ENCODE measurements at regions not wholly inside any gene's neighbourhood (a gene's known extent, or its start where the extent isn't known, plus 50 kb on each side); places are given as distances from the start of the nearest gene placed in this dataset.
"Not testable (repeated sequence)": the region's sequence is repeated elsewhere in the genome, so short reads cannot be mapped to it uniquely, and the experiment has no call there.

DNA sequence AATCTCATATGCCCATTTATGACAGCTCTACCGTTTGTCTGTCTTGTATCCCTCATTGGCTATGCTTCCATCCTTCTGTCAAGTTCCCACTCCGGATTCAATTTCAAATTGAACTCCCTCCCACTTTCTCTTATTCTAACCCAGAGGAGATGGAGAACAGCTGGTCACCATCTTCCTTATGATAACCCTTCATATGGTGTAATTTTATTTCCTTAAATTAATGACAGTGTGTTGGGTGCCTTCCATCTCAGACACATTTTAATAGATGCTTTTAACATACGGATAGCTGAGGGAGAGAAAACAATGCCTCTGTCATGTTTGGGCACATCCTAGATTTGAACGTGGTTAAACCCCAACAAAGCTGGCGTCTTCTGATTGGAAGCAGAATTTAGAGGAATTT, 103.0 kb upstream of the PLXNA2 start:
- Histone ChIP-seq H3K9me3 (no peaks in the 10 kb centered on the region), H3K27me3 (peaks cover 0 to 4% (median 0%) of the 10 kb centered on the region in 7 donors), H3K4me3 (no peak overlapping the region), H3K4me1 (no peaks in the 10 kb centered on the region), H3K27ac (no peak overlapping the region), H3K36me3 (no peaks in the 10 kb centered on the region)
- whole genome bisulfite sequencing, 2 donors, result 57 to 70% methylated on average over 5 of the region's 5 CpGs
- intact Hi-C loops (cut with DNase I), result no loop called here
- TF ChIP-seq, protein P1, sequence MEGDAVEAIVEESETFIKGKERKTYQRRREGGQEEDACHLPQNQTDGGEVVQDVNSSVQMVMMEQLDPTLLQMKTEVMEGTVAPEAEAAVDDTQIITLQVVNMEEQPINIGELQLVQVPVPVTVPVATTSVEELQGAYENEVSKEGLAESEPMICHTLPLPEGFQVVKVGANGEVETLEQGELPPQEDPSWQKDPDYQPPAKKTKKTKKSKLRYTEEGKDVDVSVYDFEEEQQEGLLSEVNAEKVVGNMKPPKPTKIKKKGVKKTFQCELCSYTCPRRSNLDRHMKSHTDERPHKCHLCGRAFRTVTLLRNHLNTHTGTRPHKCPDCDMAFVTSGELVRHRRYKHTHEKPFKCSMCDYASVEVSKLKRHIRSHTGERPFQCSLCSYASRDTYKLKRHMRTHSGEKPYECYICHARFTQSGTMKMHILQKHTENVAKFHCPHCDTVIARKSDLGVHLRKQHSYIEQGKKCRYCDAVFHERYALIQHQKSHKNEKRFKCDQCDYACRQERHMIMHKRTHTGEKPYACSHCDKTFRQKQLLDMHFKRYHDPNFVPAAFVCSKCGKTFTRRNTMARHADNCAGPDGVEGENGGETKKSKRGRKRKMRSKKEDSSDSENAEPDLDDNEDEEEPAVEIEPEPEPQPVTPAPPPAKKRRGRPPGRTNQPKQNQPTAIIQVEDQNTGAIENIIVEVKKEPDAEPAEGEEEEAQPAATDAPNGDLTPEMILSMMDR (IDR thresholded peaks at IDR 0.05), result no peak
- DNase-seq (no peak), ATAC-seq (no peak)

GRCh38 chr1:208349694-208350330, 105.6 kb upstream of the PLXNA2 start:
- Histone ChIP-seq H3K9me3 (no peaks in the 10 kb centered on the region), H3K4me3 (no peak overlapping the region), H3K36me3 (no peaks in the 10 kb centered on the region), H3K27me3 (peaks cover 0 to 4% (median 0%) of the 10 kb centered on the region in 7 donors), H3K4me1 (no peaks in the 10 kb centered on the region), H3K27ac (no peak overlapping the region)
- DNase-seq, result no peak
- TF ChIP-seq, protein P1 (IDR thresholded peaks at IDR 0.05), result no peak
- ATAC-seq, result no peak
- intact Hi-C loops (cut with DNase I), result no loop called here
- WGBS, 2 donors, result 89 to 90% methylated on average over 13 of the region's 13 CpGs

DNA sequence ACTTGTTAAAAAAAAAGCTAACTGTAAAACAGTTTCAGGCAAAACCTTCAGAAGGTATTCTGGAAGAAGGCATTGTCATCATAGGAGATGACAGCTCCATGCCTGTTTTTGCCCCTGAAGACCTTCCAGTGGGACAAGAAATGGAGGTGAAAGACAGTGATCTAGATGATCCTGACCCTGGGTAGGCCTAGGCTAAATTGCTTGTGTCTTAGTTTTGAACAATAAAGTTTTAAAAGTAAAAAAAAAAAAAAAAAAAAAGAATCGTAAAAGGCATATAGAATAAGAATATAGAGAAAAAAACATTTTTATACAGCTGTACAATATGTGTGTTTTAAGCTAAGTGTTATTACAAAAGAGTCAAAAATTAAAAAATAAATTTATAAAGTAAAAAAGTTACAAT, 106.6 kb upstream of the PLXNA2 start:
- H3K27ac ChIP-seq, result no peak overlapping the region
- 88 to 100% methylated on average over 1 of the region's 1 CpG for WGBS, 2 donors
- H3K4me1 ChIP-seq, result no peaks in the 10 kb centered on the region
- H3K4me3 ChIP-seq, result no peak overlapping the region
- H3K9me3 ChIP-seq, result no peaks in the 10 kb centered on the region
- H3K36me3 ChIP-seq, result no peaks in the 10 kb centered on the region
- H3K27me3 ChIP-seq, result peaks cover 0 to 4% (median 0%) of the 10 kb centered on the region in 7 donors
- intact Hi-C loops (cut with DNase I), result no loop called here
- DNase-seq (no peak), ATAC-seq (no peak)
- TF ChIP-seq, protein P1 (IDR thresholded peaks at IDR 0.05), result no peak

DNA sequence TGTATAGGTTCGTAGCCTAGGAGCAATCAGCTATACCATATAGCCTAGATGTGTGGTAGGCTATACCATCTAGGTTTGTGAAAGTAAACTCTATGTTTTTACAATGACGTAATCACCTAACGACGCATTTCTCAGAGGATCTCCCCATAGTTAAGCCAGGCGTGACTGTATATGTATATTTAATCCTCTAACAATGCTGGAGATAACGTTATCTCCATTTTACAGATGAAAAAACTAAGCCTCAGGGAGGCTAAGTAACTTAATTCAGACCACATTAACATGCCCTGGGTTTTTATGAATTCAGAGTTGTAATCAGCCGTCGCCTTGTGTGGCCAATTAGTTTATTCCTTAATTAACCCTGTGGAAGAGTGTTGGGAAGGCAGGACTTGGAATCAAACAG, 107.7 kb upstream of the PLXNA2 start:
- WGBS, 2 donors, result 78 to 82% methylated on average over 8 of the region's 8 CpGs
- Histone ChIP-seq H3K4me1 (no peaks in the 10 kb centered on the region), H3K4me3 (no peak overlapping the region), H3K9me3 (no peaks in the 10 kb centered on the region), H3K27ac (no peak overlapping the region), H3K27me3 (no peaks in the 10 kb centered on the region), H3K36me3 (no peaks in the 10 kb centered on the region)
- intact Hi-C loops (cut with DNase I), result no loop called here
- ATAC-seq, result no peak
- TF ChIP-seq, protein P1 (IDR thresholded peaks at IDR 0.05), result no peak
- no peak for DNase-seq

GRCh38 chr1:208353797-208354196, 109.6 kb upstream of the PLXNA2 start:
- WGBS, 2 donors, result 95 to 96% methylated on average over 5 of the region's 5 CpGs
- DNase-seq; ATAC-seq; intact Hi-C loops (cut with DNase I); H3K27ac ChIP-seq; H3K27me3 ChIP-seq; H3K4me1 ChIP-seq; H3K36me3 ChIP-seq; H3K9me3 ChIP-seq; H3K4me3 ChIP-seq: not testable (repeated sequence)

Measured in heart right ventricle (tissue), 16 donors.